CD4-positive, alpha-beta T cell (primary cell): ENCODE measurements at regions not wholly inside any gene's neighbourhood (a gene's known extent, or its start where the extent isn't known, plus 50 kb on each side); places are given as distances from the start of the nearest gene placed in this dataset.
A peak's percentile ranks its signal among the peaks of the same experiment; 100 is the strongest.

ENCODE experiments used
- ATAC-seq: fragments of 200-7000 bp; cut with Tn5 transposase; one replicate; pipeline ENCODE4 v1.10.0; 2022; ENCODE audit warnings: mild to moderate bottlenecking; ENCODE audit not compliant: poor library complexity
- CTCF ChIA-PET: fragments of 350-600 bp; sonication (Branson Sonifier 250); formaldehyde crosslinking; loops from one replicate; lab custom pipeline; 2021; ENCODE audit warnings: antibody characterized with exemption, inconsistent platforms; lab: Charles Lee
- POLR2A ChIA-PET: fragments of 350-600 bp; sonication (Branson Sonifier 250); formaldehyde crosslinking; loops from one replicate; lab custom pipeline; 2021; ENCODE audit warnings: antibody characterized with exemption, inconsistent platforms; lab: Charles Lee
- DNase-seq, 14 experiments: peaks; one replicate each; pipeline ENCODE4 v3.0.0-alpha.2; 2013 to 2020; ENCODE audit warnings: mixed read lengths in 2 of 14
- H3K27ac ChIP-seq, 2 donors: one replicate each; pipeline versions ENCODE4 v1.5.1 to v1.7.0; 2013; ENCODE audit warnings: low read length in 2 of 2, low read depth in 1 of 2, mild to moderate bottlenecking in 1 of 2
- H3K27me3 ChIP-seq, 2 experiments: 1 replicate in 1 of 2; 2 replicates in 1 of 2; pipeline versions ENCODE4 v1.6.1 to v1.7.0; 2013; ENCODE audit warnings: low read length in 2 of 2, control low read depth in 1 of 2, mild to moderate bottlenecking in 1 of 2, moderate library complexity in 1 of 2; ENCODE audit not compliant: insufficient read depth in 2 of 2, control insufficient read depth in 1 of 2
- H3K36me3 ChIP-seq: one replicate; pipeline ENCODE4 v1.6.1; 2013; ENCODE audit warnings: low read length, control low read depth; ENCODE audit not compliant: insufficient read depth
- H3K4me1 ChIP-seq: one replicate; pipeline ENCODE4 v1.6.1; 2013; ENCODE audit warnings: low read length, control low read depth; ENCODE audit not compliant: insufficient read depth
- H3K4me3 ChIP-seq: one replicate; pipeline ENCODE4 v1.5.1; 2013; ENCODE audit warnings: mild to moderate bottlenecking, low read length, moderate library complexity
- H3K9me3 ChIP-seq, 2 experiments: 1 replicate in 1 of 2; 2 replicates in 1 of 2; pipeline versions ENCODE4 v1.6.1 to v1.7.0; 2013; ENCODE audit warnings: low read length in 2 of 2, mild to moderate bottlenecking in 2 of 2, control low read depth in 1 of 2, moderate library complexity in 1 of 2; ENCODE audit not compliant: control insufficient read depth in 1 of 2, insufficient read depth in 1 of 2
- H3K27ac Mint-ChIP-seq: one replicate; pipeline ENCODE4 v1.8.0; 2020; ENCODE audit warnings: mixed read lengths
- H3K27me3 Mint-ChIP-seq: one replicate; pipeline ENCODE4 v1.8.0; 2021; ENCODE audit warnings: mixed read lengths
- H3K36me3 Mint-ChIP-seq: one replicate; pipeline ENCODE4 v1.8.0; 2021; ENCODE audit warnings: low read depth, mixed read lengths
- H3K4me1 Mint-ChIP-seq: one replicate; pipeline ENCODE4 v1.8.0; 2021; ENCODE audit warnings: low read depth, mixed read lengths
- H3K4me3 Mint-ChIP-seq: one replicate; pipeline ENCODE4 v1.8.0; 2020; ENCODE audit warnings: mild to moderate bottlenecking, mixed read lengths
- H3K9me3 Mint-ChIP-seq: one replicate; pipeline ENCODE4 v1.8.0; 2020; ENCODE audit warnings: mixed read lengths
- CTCF ChIP-seq: fragments of 200-600 bp; IDR thresholded peaks from one replicate; pipeline ENCODE4 v1.8.0; 2022; ENCODE audit warnings: antibody characterized with exemption, mild to moderate bottlenecking
- intact Hi-C, 2 experiments: fragments of 100-400 bp; cut with DNase I in 1 of 2; cut with micrococcal nuclease in 1 of 2; formaldehyde crosslinking; loops; one replicate each; pipeline versions ENCODE4 v1.15.1 to v1.9.0; 2023 to 2025; cut with DNase I, micrococcal nuclease

- Mint-ChIP-seq H3K27ac (no peak overlapping the region), H3K27me3 (peaks cover 45% of the 10 kb centered on the region), H3K4me3 (no peak overlapping the region), H3K4me1 (peaks cover 13% of the 10 kb centered on the region), H3K36me3 (no peaks in the 10 kb centered on the region), H3K9me3 (no peaks in the 10 kb centered on the region)
- Histone ChIP-seq H3K4me1 (peaks cover 10% of the 10 kb centered on the region), H3K27ac (no peak overlapping the region), H3K9me3 (no peaks in the 10 kb centered on the region), H3K4me3 (no peak overlapping the region), H3K27me3 (peaks cover 3 to 7% of the 10 kb centered on the region in 2 experiments), H3K36me3 (no peaks in the 10 kb centered on the region)
- POLR2A ChIA-PET, result no interaction called here
- TF ChIP-seq CTCF, result no peak
- DNase-seq (peak in 6 of 14 experiments; percentile 4 to 26 (median 7)), ATAC-seq (no peak)
- intact Hi-C loops, result no loop called here
- CTCF ChIA-PET, result interaction anchor here (1.0 kb wide), 1 partner anchor 175 kb away, joined by 4 read pairs; no protein-coding TSS in a partner anchor
Measured at GRCh38 chr19:31110336-31110735, 238.9 kb downstream of the TSHZ3 start.

- H3K36me3 Mint-ChIP-seq, result no peaks in the 10 kb centered on the region
- intact Hi-C loops, result no loop called here
- H3K4me3 ChIP-seq, result no peak overlapping the region
- no peaks in the 10 kb centered on the region for H3K9me3 ChIP-seq
- peaks cover 3 to 7% of the 10 kb centered on the region in 2 experiments for H3K27me3 ChIP-seq
- no peak for TF ChIP-seq CTCF
- H3K36me3 ChIP-seq, result no peaks in the 10 kb centered on the region
- ChIA-PET CTCF (no interaction called here), POLR2A (no interaction called here)
- no peak overlapping the region for H3K27ac Mint-ChIP-seq
- H3K9me3 Mint-ChIP-seq, result no peaks in the 10 kb centered on the region
- ATAC-seq (no peak), DNase-seq (no peak)
- H3K4me1 Mint-ChIP-seq, result peaks cover 13% of the 10 kb centered on the region
- no peak overlapping the region for H3K27ac ChIP-seq
- no peak overlapping the region for H3K4me3 Mint-ChIP-seq
- peaks cover 10% of the 10 kb centered on the region for H3K4me1 ChIP-seq
- peaks cover 45% of the 10 kb centered on the region for H3K27me3 Mint-ChIP-seq
Measured at GRCh38 chr19:31109636-31110035, 239.6 kb downstream of the TSHZ3 start.

DNA sequence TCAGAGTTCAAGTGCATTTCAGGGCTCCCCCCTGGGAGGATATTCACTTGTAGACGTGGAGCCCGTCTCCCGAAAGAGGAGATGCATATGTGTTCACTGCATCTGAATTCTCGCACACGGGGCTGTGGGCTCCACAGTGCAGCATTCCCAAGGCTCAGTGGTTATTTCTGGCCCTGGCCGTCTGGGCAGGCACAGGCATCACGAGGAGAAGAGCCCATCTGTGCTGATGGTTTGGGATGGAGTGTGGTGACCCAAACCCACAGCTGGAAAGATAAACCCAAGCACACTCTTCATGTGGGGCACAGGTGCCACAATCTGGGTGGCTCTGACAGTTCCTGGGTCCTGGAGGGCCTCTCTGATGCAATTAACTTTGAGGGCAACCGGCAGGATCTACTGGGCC lies 242.1 kb downstream of the TSHZ3 start:
- intact Hi-C loops, result no loop called here
- CTCF ChIA-PET, result no interaction called here
- POLR2A ChIA-PET, result no interaction called here
- no peaks in the 10 kb centered on the region for H3K9me3 Mint-ChIP-seq
- Histone ChIP-seq H3K36me3 (no peaks in the 10 kb centered on the region), H3K27me3 (peaks cover 0 to 7% of the 10 kb centered on the region in 2 experiments), H3K9me3 (no peaks in the 10 kb centered on the region), H3K27ac (no peak overlapping the region), H3K4me1 (peaks cover 10% of the 10 kb centered on the region), H3K4me3 (no peak overlapping the region)
- H3K4me3 Mint-ChIP-seq, result no peak overlapping the region
- peaks cover 28% of the 10 kb centered on the region for H3K27me3 Mint-ChIP-seq
- TF ChIP-seq CTCF, result no peak
- H3K4me1 Mint-ChIP-seq, result peaks cover 13% of the 10 kb centered on the region
- ATAC-seq (no peak), DNase-seq (no peak)
- no peak overlapping the region for H3K27ac Mint-ChIP-seq
- H3K36me3 Mint-ChIP-seq, result no peaks in the 10 kb centered on the region
